ENCODE measurements at regions not wholly inside any gene's neighbourhood (a gene's known extent, or its start where the extent isn't known, plus 50 kb on each side); places are given as distances from the start of the nearest gene placed in this dataset.

GRCh38 chr2:8394569-8395359 lies 287.1 kb upstream of the ID2 start:
- no peak overlapping the region for H3K4me3 ChIP-seq (replicated peaks; ENCODE audit: low read depth, low read length)
- no peak for DNase-seq (ENCODE audit: low read depth)
- no peak for TF ChIP-seq CTCF (IDR thresholded peaks at IDR 0.05; ENCODE audit: low read length, missing control alignments)

GRCh38 chr2:8395718-8396117 lies 286.1 kb upstream of the ID2 start:
- no peak for TF ChIP-seq CTCF (IDR thresholded peaks at IDR 0.05; ENCODE audit: low read length, missing control alignments)
- H3K4me3 ChIP-seq (replicated peaks; ENCODE audit: low read depth, low read length): no peak overlapping the region
- no peak for DNase-seq (ENCODE audit: low read depth)

- no peak overlapping the region for H3K4me3 ChIP-seq (replicated peaks; ENCODE audit: low read depth, low read length)
- no peak for DNase-seq (ENCODE audit: low read depth)
- no peak for TF ChIP-seq CTCF (IDR thresholded peaks at IDR 0.05; ENCODE audit: low read length, missing control alignments)
These were observed 283.7 kb upstream of the ID2 start for GRCh38 chr2:8398040-8398668.

GRCh38 chr2:8399731-8400130 lies 282.1 kb upstream of the ID2 start:
- no peak for DNase-seq (ENCODE audit: low read depth)
- no peak for TF ChIP-seq CTCF (IDR thresholded peaks at IDR 0.05; ENCODE audit: low read length, missing control alignments)
- H3K4me3 ChIP-seq (replicated peaks; ENCODE audit: low read depth, low read length): no peak overlapping the region

GRCh38 chr2:8400196-8400595 lies 281.7 kb upstream of the ID2 start:
- TF ChIP-seq CTCF (IDR thresholded peaks at IDR 0.05; ENCODE audit: low read length, missing control alignments): no peak
- DNase-seq (ENCODE audit: low read depth): no peak
- no peak overlapping the region for H3K4me3 ChIP-seq (replicated peaks; ENCODE audit: low read depth, low read length)

GRCh38 chr2:8402222-8402621 lies 279.6 kb upstream of the ID2 start:
- TF ChIP-seq CTCF (IDR thresholded peaks at IDR 0.05; ENCODE audit: low read length, missing control alignments): no peak
- DNase-seq (ENCODE audit: low read depth): no peak
- H3K4me3 ChIP-seq (replicated peaks; ENCODE audit: low read depth, low read length): no peak overlapping the region

Measured in fibroblast of pulmonary artery (primary cell).